HG03175 (cell line): ENCODE measurements at regions not wholly inside any gene's neighbourhood (a gene's known extent, or its start where the extent isn't known, plus 50 kb on each side); places are given as distances from the start of the nearest gene placed in this dataset.

Experiments
- ATAC-seq: cut with Tn5 transposase; IDR thresholded peaks from one replicate; pipeline ENCODE4 v1.9.1; 2021; ENCODE audit warnings: mild to moderate bottlenecking, moderate library complexity; ENCODE audit not compliant: unreplicated experiment

DNA sequence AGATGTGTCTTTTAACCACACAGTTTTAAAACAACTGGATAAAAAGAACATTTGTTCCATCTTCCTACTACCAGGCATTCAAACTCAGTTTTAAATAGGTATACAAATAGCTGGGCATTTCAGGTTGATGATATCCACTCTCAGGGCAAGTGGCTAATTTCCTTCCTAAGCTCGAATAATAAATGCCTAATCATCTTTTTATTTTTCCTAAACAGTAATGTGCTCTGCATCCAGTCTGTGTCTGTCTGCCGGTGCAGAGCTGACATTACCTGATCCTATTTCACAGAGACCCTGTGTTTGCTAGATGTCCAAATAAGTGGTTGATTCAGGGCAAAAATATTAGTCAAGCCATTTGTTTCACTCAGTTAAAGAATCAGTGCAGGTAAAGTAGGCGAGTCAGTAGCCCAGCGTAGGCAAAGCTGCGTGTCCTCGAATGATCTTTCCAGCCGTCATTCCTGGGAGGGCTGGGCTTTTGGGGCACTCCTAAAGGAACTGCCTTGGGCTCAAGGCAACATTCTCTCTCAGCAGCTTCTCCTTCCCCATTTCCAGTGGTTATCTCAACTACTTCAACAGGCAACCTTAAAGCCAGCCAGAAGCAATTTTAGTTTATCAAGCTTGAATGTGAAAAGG lies 74.2 kb upstream of the BMP2 start:
- no peak for ATAC-seq

DNA sequence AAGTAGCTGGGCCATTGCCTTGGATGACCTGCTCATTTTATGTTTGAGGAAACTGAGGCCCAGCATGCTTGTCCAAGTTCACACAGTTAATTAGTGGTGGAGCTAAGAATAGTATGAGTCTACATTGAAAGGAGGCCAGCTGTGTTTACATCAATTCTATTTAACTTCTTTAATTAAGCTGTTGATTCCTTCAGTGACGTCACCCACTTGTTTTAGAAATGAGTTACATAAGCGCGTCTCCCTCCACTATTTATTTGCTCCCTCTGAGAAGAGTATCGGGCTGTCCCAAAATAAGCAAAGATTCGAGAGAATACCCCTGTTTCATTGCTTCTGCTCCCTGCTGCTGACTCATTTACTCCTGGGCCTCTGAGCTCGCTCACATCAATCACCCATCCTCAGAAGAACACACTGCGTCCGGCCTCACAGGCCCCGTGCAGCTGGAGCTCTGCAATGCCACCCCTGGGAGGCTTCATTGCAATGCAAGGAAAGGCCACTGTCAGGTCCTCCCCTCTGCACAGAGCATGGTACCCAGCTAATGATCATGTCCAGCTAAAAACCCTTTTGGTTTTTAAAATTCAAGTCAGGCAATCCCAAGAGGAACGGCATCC lies 74.8 kb upstream of the BMP2 start:
- no peak for ATAC-seq

DNA sequence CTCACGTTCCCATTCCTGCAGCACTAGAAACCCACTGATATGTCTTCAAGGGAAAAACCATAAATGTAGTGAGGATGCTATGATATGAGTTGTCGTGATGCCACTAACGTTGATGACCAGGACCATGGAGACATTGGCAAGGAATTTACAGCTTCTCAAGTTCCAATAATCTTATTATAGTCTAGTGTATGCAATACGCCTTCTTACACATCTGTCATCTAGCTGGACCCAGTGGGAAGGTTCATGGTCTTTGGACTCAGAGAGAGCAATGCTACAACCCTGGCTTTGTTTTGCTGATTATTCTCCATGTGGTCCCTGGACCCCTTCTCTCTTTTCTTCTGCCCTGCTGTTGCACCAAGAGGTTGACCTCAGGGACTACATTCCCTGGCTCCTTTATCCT lies 76.0 kb upstream of the BMP2 start:
- ATAC-seq: no peak

DNA sequence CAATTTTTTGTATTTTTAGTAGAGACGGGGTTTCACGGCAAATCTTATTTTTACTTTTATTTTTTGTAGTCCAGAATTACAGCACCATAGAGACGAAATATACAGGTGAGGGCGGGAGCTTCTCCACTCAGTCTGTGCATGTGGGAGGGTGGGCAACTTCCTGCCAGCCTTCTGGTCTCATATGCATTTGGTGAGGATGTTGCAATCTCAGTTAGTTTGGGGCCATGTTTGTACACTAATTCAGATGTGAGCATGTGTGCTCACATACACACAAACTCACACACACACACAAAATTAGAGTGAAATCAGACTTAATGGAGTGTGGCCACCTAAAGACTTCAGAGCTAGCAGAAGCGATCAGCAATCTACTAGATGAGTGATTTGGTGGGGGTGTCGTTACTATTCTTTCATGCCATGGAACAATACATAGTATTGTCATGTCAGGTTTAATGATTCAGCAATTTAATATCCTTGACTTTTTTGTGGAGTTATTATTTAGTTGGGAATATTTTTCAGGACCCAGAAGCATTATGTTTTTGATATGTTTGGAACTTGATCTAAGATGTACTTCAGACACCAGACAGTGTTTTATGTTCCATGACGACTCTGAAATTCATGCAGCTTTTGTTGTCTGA lies 78.0 kb upstream of the BMP2 start:
- ATAC-seq: no peak

DNA sequence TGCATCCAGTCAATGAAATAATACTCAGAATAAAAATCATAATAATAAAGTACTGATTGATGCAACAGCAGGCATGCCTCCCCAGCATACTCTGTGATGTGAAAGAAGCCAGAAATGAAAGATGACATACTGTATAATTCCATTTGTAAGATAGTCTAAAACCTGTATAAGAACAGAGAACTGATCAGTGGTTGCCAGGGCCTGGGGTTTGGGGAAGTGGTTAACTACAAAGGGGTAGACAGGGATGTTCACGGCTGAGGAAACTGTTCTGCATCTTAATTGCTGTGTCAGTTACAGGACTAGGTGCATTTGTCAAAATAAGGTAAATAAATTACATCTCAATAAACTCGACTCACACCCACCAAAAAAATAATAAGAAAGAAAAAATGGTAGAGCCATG lies 81.3 kb upstream of the BMP2 start:
- peak; percentile 90 for ATAC-seq

DNA sequence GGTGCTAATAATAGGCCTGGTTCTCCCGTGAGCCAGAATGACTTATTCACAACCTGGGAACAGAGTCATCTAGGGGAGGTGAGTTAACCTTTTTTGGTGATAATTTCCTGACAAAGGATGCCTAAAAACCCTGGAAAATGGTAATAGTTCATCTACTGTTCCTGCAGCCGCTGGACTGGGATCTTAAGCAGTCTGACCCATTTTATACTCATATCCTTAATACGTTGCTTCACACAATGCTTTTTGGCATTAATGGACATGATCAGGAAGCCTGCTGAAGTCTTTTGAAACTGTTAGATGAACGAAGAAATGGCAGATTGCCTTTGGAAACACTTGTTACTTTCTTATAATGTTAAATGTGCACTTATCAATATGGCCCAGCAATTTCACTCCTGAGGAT lies 81.9 kb upstream of the BMP2 start:
- no peak for ATAC-seq

DNA sequence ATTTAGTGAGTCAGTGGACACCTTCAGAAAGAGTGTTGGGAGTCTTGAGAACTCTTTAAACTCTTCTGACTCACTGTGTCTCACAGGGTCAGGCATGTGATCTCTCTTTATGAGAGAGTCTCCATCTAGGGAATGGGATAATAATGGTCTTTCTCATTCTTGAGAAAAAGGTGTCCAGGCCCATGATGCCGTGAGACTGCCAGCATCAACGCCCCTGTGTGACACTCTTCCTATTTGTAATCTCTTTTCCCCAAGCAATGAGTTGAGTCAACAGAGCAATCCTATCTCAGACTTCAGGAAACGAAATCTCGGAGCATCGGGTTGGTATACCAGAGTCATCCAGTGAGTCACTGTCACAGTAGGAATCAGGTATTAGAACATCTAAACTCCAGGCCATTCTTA lies 82.3 kb upstream of the BMP2 start:
- ATAC-seq: no peak

DNA sequence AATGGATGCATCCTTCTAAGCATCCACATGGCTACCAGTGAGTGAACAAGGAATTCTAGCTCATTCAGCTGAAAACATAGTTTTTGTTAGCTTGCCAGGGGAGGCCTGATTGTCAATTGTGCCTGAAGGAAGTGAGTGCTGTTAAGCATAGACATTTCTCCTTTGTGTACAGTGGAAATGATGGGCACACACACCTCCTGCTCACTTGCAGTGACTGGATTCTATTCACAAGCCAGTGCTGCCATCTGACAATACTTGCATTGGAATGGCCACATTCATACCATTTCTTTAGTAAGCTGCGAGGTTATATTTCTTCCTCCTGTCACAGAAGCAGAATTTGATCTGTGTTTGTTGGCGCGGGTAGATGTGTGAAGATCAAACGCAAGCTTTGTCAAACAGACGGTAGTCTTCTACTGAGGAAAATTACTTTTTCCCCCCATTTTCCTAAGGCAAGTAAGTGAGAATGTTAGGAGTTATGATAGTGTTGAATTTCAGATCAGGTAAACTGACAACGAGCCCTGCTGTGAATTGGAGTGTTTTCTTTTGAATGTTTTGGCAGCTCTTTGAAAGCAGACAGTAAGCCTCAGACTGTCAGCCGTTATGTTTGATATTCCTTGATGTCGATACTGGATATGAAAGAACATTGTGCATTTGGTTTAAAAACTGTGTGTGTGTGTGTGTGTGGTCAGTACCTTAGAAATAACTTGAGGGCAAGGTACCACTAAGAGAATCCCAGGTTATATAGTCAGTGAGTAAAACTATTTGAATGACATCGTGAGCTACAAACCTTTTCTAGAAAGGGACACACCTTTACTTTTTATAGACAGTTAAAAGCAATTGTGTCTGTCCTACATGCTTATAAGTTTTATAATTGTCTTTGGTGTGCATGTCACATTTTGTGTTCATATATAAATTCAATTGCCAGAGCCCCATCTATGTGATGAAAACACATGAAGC lies 84.2 kb upstream of the BMP2 start:
- no peak for ATAC-seq

DNA sequence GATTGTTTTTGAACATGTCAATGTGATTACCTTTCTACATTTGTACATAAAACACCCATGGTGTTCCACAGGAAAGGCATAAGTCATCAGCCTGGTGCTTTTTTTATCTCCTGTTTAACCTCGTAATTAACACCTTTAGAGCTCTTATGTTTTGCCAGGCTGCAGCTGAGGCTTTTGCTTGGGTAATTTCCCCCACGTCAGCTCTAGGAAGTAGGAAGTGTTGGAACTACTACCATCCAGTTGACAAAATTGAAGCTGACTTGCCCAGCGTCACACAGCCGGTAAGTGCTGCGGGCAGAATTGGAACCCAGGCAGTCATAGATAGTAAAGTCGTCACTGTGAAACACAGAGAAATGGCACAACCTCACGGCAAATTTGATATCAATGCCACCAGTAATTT lies 86.6 kb upstream of the BMP2 start:
- ATAC-seq: no peak

DNA sequence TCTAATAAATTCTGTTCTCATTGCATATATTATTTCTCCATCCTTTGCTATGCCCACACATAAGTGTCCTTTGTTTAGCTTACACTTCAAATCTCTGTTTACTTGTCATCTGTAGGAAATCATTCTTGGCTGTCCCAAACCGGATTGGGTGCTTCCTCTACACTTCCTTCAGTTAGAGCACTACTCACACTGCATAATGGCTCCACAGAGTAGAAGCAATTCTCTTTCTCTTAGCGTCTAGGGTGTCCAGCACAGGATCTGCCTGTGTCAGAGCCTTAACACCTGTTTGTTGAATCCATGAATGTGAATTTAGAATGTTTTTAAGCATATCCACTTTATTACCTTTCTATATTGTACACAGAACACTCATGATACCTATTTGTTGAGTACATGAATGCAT lies 87.0 kb upstream of the BMP2 start:
- no peak for ATAC-seq

DNA sequence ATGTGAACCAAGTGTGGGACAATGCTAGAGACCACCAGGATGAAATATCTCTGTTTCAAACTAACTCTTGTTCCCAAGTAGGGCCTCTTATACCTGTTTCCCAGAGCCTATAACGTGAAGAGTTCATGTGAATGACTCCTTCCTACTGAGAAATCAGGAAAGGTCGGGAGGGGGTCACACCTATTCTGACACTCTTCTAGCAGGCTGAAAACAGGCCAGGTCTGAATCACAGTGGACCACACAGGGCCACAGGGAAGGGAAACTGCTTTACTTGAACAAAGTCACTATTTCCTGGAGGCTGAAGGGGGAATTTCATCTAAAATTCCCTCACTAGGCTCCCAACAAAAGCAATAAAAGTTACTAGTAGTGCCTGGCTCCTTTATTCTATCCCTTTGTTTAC lies 88.4 kb upstream of the BMP2 start:
- ATAC-seq: no peak

DNA sequence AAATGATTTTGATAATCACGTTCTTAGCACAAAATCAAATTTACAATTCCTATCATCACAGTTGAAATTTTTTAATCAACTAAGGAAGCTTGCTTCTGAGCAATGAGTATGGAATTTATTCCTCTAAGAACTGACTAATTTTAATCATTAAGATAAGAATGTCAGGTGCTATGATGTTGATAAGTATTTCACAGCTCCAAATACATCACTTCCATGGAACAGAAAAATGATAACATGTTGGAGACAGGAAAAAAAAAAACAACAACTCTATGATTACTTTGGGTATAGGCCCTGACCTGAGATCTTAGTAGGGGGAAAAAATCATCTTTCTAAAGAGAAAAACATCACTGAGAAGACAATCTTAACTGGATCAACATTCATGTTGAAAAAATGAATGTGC lies 89.4 kb upstream of the BMP2 start:
- no peak for ATAC-seq

DNA sequence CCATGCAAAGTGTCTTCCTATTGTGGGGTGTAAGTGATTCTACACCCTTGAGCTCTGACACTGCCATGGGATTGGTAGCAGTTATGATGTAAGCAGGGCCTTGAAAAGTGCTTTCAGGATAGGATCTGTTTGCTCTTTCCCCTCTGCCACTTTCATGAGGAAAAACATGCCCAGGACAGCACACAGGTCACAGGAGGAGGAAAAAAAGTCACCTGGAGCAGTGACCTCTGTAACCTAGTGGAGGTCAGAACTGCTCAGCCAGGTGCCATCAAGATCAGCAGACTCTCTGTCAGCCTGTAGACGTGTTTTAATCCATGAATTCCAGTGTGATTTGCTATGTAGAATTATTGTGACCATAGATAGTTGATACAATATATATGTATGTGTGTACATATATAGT lies 92.7 kb upstream of the BMP2 start:
- ATAC-seq: no peak

DNA sequence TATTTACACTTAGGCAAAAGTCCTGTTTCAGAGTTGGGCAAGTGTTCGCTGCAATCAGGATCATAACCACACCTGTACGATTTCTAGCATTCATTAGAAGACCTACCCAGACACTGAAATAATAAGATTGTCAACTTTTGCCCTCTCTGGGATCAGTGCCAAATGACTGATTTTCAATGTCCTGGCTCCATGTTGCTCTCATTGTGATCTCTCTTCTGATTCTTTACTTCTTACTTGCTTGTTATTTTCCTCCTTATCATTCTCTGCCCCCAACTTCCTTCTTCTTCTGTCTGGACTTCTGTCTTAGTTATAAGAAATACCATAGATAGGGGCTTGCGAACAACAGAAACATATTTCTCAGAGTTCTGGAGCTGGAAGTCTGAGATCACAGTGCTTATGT lies 94.4 kb upstream of the BMP2 start:
- no peak for ATAC-seq

DNA sequence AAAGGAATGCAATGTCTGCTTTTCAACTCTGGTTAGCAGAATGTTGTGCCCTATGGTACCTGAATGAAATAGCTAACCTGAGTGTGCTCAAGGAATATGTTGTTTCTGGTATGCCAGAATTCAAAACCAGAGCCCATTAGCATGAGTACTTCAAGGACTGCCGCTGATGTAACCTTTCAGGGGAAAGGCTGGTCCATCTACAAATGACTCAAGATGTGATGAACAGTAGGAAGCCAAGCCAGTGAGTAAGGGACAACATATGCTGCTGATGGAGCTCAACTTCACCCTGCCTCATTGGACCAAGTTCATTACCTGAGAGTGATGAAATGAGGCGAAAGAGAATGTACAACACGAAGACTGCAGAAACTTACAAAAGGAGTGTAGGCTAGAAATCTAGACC lies 95.7 kb upstream of the BMP2 start:
- no peak for ATAC-seq

DNA sequence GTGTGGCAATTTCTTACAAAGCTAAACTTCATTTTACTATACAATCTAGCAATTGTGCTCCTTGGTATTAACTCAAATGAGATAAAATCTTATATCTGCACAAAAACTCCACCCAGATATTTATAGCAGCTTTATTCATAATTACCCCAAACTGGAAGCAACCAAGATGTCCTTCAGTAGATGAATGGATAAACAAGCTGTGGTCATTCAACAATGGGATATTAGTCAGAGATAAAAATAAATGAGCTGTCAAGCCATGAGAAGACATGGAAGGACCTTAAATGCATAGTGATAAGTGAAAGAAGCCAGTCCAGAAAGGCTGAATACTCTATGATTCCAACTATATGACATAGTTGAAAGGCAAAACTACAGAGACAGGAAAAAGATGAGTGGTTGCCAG lies 98.9 kb upstream of the BMP2 start:
- ATAC-seq: no peak

DNA sequence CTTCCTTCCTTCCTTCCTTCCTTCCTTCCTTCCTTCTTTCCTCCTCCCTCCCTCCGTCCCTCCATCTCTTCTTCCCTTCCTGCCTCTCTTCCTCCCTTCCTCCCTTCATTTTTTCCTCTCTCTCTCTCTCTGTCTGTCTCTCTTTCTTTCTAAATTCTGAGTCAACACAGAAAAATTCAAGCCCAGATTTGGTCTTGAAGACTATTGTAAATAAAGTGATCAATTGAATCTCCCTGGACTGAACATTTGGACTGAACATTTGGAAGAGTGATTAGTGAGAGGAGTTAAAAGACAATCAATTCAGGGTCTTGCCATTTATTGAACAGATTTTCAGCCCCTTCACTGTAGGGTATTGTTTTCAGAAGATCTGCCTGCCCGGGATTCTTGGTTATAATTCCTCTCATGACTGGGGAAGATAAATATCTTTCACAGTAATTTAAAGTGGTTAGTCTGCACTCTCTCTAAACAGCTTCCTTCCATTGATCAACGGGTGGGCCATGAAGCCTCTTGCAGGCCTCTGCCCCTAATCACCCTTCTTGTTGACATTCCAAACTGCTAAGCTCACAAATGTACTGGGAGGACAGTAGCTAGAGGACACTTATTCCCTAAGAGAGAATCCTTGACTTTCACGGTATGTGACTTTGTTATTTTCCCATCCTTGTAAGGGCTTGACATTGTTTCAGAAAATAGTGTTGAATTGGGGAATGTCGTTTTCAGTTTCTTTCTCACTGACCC lies 101.7 kb upstream of the BMP2 start:
- no peak for ATAC-seq

DNA sequence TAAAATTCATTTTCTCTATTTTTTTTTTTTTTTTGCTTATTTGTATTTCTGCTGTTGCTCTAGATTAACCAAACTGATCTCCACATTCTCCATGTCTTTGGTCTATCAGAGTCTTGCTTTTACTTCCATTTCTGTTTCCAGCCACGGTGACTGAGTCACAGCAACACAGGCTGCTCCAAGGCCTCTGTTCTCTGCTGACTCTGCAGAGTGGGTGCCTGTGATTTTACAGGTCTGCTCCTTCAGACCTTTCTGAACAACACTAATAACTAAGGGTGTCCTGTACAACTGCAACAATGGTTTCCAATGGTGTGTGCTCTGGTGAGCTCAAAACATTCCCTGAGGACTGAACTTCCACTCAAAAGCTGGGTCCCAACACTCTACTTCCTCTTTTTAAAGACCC lies 102.3 kb upstream of the BMP2 start:
- no peak for ATAC-seq

DNA sequence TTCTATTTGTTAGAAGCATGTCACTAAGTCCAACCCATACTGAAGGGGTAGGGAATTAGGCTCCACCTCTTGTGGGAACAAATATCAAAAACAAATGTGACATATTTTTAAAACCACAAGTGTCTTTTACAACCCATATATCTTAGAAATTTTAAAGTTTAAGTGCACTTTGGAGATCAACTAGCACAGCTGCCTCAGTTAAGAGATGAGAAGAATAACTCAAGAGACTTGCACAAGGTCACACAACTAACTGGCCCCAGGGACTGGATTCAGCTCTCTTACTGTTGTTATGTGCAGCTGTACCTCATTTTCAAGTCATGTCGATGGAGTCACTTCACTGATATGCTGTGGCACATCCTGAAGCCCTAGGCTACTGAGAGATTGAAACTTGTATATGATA lies 102.9 kb upstream of the BMP2 start:
- no peak for ATAC-seq

DNA sequence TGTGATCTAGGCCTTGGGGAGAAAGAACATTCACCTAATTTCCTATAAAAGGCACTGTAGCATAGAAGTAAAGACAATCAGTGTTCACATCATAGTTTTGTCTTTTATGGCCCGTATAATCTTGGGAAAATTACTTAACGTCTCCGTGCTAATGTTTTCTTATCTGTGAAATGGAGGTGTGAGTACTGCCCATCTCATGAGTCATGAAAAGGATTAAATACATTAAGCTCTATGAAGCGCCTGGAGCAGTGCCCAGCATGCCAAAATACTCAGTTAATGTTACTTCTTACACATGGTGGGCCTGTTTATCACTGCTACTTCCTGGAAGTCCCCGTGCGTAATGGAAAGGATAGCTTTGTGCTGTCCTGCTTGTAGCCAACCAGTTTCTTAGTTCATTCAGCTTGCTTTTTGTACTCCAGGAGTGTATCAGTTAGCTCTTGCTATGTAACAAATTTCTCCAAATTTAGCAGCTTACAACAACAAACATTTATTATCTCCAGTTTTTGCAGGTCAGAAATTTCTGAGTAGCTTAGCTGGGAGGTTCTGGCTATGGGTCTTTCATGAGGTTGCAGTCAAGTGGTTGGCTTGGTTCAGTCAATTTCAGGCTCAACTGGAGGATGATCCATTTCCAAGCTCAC lies 103.6 kb upstream of the BMP2 start:
- no peak for ATAC-seq

DNA sequence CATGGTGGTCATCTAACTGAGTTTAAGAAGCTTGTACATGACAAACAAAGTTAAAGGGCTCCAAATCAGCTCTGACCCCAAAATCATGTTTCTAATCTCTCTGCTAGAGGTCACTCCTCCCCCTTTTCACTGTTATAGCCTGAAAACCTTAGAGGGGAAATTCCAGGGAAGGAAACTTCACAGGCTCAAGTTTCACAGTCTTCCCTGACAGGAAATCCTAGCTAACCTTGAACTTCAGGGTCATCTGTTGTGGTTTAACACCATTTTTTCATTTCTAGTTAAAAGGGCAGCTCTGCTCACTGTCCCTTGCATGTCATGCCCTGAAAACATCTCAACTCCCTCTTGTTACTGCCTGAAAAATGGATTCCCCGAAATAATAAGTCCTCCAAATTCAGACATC lies 104.4 kb upstream of the BMP2 start:
- ATAC-seq: peak; percentile 46
